Fibroblast of skin of right biceps (primary cell): ENCODE measurements at regions not wholly inside any gene's neighbourhood (a gene's known extent, or its start where the extent isn't known, plus 50 kb on each side); places are given as distances from the start of the nearest gene placed in this dataset.

Experiments
- DNase-seq: peaks from one replicate; pipeline ENCODE4 v3.0.0-alpha.2; 2013

DNA sequence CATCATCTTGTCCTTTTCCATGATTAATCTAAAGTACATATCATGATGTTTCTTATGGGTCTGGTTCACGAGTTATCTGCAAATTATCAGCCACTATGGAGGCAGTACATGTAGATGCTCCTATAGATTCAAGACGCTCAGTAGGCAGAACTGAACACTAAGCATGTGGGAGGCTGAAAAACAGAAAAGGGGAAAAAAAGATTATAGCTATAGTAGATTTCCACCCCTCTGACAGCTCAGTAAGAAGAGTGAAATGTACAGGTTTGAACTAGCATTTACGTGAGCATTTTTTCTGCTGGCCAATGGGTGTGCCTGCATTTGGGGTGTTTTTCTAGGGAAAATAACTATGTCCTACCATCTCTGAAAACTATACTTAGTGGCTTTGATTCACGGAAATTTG, 308.9 kb downstream of the ZEB2 start:
- DNase-seq, result no peak

DNA sequence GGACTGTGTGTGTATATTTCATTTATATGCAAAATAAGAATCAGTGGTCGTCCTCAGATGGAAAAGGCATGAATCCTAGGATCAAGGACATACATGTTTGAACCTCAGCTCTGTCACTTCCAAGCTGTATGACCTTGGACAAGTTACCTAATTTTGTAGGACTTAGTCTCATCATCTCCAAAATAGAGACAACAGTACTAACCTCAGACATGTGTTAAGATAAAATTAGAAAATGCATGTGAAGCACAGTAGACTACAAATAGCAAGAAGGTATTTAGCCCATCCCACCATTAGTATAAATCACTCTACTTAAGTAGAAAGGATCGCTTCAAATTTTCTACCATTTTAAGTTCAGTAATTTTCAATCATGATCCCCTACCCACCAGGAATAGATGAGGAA, 309.8 kb downstream of the ZEB2 start:
- DNase-seq, result no peak

DNA sequence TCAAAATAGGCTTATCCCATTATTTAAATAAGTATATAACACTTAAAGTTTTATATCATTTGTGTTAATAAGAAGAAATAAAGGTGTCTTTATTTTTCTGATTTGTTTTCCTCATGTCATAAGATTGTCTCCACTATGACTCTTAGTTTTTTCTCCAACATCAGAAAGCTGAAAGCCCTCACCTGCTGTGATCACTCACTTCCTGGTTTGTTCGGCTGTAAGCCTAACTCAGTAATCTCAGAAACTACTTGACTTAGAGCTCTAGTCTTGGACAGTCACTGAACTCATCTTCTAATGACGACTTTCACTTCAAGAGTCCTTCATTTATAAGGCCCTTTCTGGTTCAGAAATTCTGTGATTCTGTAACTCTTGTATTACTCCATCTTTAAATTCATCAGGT, 311.0 kb downstream of the ZEB2 start:
- DNase-seq, result no peak

GRCh38 chr2:144206019-144206418, 313.9 kb downstream of the ZEB2 start:
- no peak for DNase-seq

- peak; percentile 40 for DNase-seq
Measured at GRCh38 chr2:144201868-144202468, 318.0 kb downstream of the ZEB2 start.

- no peak for DNase-seq
Measured at GRCh38 chr2:144201126-144201525, 318.8 kb downstream of the ZEB2 start.

- peak; percentile 75 for DNase-seq
Measured at GRCh38 chr2:144198116-144198515, 321.8 kb downstream of the ZEB2 start.

- DNase-seq, result peak; percentile 11
Measured at GRCh38 chr2:144194326-144195071, 325.4 kb downstream of the ZEB2 start.

- DNase-seq, result no peak
Measured at GRCh38 chr2:144190908-144191605, 328.9 kb downstream of the ZEB2 start.

DNA sequence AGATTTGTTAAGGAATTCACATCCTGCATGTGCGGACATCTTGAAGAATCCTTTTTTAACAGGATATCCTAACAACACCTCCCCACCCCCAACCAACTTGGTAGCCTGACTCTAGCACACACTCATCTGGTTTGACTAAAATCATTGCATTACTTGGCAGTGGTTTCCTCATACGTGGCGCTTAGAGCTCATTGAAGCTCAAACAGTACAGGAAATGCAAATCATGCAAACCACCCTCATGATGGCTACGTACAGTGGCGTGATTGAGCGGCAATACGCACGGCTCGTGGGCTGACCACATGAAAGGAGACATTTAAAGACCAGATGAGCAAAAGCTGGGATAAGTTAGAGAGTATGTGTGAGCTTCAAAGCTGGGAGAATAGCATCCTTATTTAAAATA, 336.2 kb downstream of the ZEB2 start:
- peak; percentile 98 for DNase-seq

GRCh38 chr2:144181001-144181400, 338.9 kb downstream of the ZEB2 start:
- DNase-seq, result peak; percentile 55

- no peak for DNase-seq
Measured at GRCh38 chr2:144180131-144180530, 339.8 kb downstream of the ZEB2 start.

- DNase-seq, result no peak
Measured at GRCh38 chr2:144170179-144170578, 349.7 kb downstream of the ZEB2 start.

DNA sequence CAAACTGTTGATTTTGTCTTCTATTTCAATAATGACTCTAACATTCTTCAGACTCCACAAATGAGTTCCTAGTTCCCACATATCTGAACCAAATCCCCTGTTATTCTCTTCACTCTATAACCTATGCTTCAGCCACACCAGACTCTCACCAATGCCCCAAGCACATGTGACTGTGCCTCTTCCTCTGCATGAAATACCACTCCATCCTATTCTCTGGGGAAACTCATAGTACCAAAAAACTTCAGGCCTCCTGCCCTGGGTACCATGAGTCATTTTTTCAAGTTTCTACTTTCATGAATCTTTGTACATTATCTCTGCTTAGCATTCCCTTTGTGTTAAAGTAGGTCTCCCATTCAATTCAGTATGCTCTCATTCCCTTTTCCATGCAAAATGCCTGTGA, 353.2 kb downstream of the ZEB2 start:
- DNase-seq, result peak; percentile 3

DNA sequence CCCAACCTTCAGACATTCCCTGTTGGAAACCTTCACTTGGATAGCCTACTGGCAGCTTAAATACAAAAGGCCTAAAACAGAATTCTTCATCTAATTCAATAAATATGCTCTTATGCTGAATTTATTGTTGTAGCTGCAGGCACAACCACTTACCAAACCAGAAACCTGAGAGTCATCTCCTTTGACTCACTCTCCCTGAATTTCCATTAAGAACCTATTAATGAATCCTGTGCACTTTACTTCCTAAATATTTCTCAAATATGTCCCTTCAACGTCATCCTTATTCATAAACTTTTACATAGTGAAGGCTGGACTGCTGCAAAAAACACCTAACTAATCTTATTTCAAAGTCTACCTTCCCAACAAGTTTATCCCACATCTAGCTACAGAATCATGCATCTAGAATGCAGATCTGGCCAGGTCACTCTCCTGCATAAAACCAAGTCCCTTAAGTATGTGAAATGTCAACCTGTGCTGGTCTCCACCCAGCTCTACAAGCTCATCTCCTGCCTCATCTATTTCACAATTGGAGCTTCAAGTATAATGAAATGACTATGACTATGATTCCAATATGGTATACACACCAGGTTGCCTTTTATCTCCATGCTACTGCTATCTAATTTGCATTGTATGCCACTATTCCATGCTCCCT, 354.2 kb downstream of the ZEB2 start:
- DNase-seq, result no peak

DNA sequence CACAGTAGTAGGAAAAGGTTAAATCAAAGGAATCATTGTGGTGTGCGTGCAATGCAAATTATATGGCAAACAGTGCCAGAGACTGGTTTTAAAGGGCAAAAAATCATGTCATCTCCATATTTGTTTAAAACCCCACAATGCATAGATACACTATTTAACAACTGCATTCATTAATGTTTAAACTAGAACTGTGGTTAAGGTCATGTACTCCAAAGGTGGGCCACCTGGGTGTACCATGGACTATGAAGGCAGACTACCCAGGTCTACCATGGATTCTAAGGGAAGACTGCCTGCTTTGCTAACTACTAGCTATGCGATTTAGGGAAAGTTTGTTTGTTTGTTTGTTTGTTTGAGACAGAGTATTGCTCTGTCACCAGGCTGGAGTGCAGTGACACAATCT, 356.3 kb downstream of the ZEB2 start:
- DNase-seq, result no peak

DNA sequence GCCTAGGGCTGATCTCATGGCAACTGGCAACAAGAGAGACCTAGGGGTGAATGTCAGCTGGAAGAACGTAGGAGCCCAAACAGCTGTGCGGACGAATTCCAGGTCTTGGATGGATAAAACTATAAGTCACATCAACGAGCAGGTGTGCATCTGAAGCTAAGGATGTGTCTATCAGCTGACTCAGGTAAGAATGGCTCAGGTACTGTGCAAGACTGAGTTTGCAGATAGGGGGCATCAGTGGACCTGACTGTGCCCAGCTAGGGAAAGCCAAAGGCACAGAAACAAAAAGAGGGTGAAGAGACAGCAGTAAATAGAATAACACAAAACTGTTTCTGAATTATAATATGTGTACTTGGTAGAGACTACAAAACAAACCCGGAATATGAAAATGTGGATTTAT, 357.3 kb downstream of the ZEB2 start:
- no peak for DNase-seq

DNA sequence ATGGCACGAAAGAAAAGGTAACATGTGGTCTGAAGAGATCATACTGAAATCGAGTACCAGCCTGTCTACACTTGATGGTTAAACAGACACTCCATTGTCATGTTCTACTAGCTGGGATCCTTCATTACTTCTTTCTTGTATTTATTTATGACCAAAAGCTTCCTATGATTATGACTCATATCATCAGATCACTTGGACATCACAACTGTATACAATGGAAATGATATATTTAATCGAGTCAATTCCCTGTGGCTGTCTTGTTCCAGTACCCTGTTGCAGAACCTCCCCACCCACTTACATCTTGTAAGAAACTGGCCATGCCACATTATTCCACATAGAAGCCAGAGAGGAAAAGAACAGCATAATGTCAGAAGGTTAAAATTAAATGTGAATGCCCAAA, 358.9 kb downstream of the ZEB2 start:
- DNase-seq, result no peak

- DNase-seq, result no peak
Measured at GRCh38 chr2:144159240-144159639, 360.7 kb downstream of the ZEB2 start.

DNA sequence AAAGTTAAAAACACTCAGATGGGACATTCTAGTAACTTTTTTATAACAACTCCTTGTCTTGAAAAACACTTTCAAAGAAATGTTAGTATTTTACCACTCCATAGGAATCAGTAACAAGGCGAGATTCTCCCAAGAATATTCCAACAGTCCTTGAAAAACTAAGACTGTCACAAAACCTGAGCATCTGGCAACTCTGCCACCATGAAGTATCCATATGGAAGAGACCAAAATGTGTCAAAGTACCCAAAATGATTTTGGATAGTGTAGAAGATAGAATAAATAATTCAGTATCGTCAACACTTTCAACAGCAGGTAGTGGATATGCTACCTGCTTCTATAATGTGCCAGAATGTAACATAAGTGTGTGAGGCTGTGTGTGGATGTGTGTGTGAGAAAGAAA, 361.8 kb downstream of the ZEB2 start:
- DNase-seq, result no peak

GRCh38 chr2:144156736-144157640, 362.9 kb downstream of the ZEB2 start:
- peak; percentile 13 for DNase-seq

GRCh38 chr2:144154205-144154604, 365.7 kb downstream of the ZEB2 start:
- DNase-seq, result no peak
